GM13977 (cell line): ENCODE measurements at regions not wholly inside any gene's neighbourhood (a gene's known extent, or its start where the extent isn't known, plus 50 kb on each side); places are given as distances from the start of the nearest gene placed in this dataset.
"Not testable (repeated sequence)": the region's sequence is repeated elsewhere in the genome, so short reads cannot be mapped to it uniquely, and the experiment has no call there.

Experiments
- DNase-seq: peaks from one replicate; pipeline ENCODE4 v3.0.0; 2012; ENCODE audit warnings: low spot score
- in situ Hi-C: fragments of 300-500 bp; cut with MboI; formaldehyde crosslinking; loops from one replicate; pipeline ENCODE4 v1.12.0; 2022; ENCODE audit warnings: low sequenced_read_pairs, low pct_unique_long_range_greater_than_20kb, mixed read lengths, inconsistent platforms; ENCODE audit not compliant: unreplicated experiment
- TF ChIP-seq, protein P1 (sequence below): IDR thresholded peaks from 2 replicates; pipeline ENCODE4 v1.5.1; 2012; ENCODE audit warnings: mild to moderate bottlenecking, control low read depth; ENCODE audit not compliant: insufficient read depth; ENCODE audit errors: extremely low read depth, missing control alignments

DNA sequence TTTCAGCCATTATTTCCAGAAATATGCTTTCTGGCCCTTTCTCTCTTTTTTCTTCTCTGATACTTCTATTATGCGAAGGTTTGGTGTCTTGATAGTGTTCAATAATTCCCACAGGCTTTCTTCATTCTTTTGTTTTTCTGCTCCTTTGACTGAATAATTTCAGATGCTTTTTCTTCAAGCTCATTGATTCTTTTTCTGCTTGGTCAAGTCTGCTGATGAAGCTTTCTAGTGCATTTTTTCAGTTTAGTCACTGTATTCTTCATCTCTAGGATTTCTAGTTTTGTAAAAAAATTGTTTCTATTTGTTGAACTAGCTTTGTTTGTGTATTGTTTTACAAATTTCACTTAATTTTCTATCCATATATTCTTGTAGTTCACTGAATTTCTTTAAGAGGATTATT lies 304.0 kb upstream of the TARS1 start:
- TF ChIP-seq, protein P1, sequence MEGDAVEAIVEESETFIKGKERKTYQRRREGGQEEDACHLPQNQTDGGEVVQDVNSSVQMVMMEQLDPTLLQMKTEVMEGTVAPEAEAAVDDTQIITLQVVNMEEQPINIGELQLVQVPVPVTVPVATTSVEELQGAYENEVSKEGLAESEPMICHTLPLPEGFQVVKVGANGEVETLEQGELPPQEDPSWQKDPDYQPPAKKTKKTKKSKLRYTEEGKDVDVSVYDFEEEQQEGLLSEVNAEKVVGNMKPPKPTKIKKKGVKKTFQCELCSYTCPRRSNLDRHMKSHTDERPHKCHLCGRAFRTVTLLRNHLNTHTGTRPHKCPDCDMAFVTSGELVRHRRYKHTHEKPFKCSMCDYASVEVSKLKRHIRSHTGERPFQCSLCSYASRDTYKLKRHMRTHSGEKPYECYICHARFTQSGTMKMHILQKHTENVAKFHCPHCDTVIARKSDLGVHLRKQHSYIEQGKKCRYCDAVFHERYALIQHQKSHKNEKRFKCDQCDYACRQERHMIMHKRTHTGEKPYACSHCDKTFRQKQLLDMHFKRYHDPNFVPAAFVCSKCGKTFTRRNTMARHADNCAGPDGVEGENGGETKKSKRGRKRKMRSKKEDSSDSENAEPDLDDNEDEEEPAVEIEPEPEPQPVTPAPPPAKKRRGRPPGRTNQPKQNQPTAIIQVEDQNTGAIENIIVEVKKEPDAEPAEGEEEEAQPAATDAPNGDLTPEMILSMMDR, result no peak
- no peak for DNase-seq

DNA sequence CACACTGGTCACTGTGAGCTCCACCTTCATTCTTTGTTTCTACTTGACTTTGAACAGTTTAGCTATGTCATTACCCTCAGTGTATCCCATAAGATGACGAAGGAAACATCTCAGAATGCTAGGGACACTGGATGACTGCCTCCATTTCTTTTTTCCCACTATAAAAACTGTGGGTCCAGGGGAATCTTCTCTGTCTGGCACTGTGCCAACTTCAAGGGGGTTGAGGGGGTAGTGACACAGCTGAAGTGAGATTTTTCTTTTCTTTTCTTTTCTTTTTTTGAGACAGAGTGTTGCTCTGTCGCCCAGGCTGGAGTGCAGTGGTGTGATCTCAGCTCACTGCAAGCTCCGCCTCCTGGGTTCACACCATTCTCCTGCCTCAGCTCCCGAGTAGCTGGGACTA lies 302.6 kb upstream of the TARS1 start:
- DNase-seq, in situ Hi-C loops: not testable (repeated sequence)

More for the DNA sequence above, 304.0 kb upstream of the TARS1 start:
- in situ Hi-C loops, result no loop called here

DNA sequence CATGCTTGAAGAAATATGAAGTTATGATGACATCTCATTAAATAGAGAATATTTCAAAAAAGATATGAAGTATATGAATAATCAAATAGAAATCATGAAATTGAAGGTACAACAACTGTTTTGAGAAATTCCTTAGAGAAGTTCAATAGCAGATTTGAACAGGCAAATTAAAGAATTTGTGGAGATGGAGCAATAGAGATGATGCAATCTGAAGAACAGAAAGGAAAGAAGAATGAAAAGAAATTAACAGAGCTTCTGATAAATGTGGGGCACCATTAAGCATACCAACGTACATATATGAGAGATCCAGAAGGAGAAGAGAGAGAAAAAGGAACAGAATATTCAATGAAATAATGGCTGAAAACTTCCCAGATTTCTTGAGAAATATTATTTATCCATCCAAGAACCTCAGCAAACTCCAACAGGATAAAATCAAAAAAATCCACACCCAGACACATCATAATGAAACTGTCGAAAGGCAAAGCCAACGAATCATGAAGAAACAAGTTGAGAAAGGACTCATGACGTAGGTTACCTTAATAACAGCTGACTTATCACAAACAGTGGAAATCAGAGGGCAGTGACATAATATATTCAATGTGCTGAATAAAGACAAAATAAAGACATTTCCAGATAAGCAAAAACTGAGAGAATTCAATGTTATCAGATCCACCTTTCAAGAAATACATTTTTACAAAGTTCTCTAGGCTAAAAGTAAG lies 297.2 kb upstream of the TARS1 start:
- in situ Hi-C loops, result no loop called here
- no peak for DNase-seq
- TF ChIP-seq, protein P1, result no peak

DNA sequence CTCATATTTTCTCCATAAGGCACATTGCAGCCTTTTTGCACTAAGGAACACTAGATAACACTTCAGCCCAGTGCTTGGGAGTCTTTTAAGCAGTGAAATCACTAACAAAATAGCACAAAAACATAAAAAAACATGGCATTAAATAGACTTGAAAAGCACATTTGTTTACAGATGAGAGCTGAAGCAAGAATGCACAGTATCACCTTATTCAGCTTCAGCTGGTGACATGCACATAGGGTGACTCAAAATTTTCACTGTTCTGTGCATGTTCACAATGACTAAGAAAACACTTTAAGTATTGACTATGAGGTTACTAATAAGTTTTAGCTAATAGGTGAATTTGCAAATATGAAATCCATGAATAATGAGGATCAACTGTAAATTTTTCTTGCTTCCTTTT lies 293.9 kb upstream of the TARS1 start:
- no peak for DNase-seq
- TF ChIP-seq, protein P1, result no peak
- in situ Hi-C loops, result no loop called here

DNA sequence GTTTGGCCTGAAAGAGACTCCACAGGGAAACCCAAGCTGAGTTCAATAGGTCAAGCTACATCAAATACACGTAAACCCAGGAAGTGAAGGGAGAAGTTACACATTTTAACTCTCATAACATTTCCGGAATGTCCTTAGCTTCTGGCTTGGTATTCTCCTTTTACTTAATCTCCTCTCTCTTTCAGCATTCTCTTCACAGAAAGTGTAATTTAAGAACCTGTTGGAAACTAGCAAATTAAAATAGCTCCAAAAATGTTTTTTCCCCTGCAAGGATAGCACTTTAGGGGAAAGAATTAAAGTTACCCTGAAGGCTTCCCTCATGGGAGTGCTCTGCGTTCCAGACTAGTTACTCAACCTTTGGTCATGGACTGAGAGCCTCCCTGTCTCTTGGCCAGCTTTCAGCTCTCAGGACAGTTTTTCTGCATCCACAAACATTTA lies 292.7 kb upstream of the TARS1 start:
- TF ChIP-seq, protein P1, result no peak
- in situ Hi-C loops, result no loop called here
- DNase-seq, result no peak

DNA sequence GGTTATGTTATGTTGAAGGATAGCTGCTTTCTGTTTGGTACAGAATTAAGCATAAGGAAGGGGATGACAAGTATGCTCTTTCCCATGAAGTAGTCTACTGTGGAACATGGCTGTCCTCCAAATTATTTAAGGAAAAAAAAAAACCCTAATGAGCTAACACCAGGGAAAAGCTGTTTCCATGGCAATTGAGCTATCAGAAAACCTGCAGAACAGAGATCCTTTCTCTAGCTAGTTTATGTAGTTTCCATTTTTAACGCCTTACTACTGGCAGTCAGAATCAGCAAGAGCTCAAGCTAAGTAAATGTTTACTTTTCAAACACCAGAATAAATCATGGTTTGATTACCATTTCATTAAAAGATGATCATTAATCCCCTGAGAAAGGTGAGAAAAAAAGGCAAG lies 287.4 kb upstream of the TARS1 start:
- in situ Hi-C loops, result no loop called here
- no peak for DNase-seq
- TF ChIP-seq, protein P1, result no peak

DNA sequence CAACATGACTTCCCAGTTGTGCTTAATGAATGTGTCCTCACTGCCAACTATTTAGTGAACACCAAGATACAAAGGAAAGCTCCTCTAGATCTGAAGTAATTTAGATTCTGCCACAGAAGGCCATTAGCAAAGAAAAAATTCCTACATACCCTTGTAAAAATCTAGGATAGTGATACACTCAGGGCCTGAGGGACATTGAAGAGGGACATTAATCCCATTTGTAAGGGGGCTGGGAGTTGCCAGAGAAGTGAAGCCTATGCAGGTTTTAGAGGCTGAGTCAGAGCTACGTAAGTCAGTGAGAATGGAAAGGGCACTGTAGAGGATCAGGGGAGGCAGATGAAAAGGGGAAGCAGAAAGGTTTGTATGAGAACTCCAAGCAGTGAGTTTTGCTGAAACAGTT lies 286.9 kb upstream of the TARS1 start:
- no peak for DNase-seq

More for the DNA sequence above, 286.9 kb upstream of the TARS1 start:
- TF ChIP-seq, protein P1, result no peak
- in situ Hi-C loops, result no loop called here
